Femur (tissue), 1 donor: ENCODE measurements at regions not wholly inside any gene's neighbourhood (a gene's known extent, or its start where the extent isn't known, plus 50 kb on each side); places are given as distances from the start of the nearest gene placed in this dataset.
"Not testable (repeated sequence)": the region's sequence is repeated elsewhere in the genome, so short reads cannot be mapped to it uniquely, and the experiment has no call there.

ENCODE experiments used
- DNase-seq: peaks from one replicate; pipeline ENCODE4 v3.0.0-alpha.2; 2017

GRCh38 chr14:27836386-27836785 lies 930.2 kb upstream of the FOXG1 start:
- DNase-seq: no peak

GRCh38 chr14:27845241-27845850 lies 921.2 kb upstream of the FOXG1 start:
- DNase-seq: no peak

- DNase-seq: no peak
Measured at GRCh38 chr14:27845902-27846301, 920.7 kb upstream of the FOXG1 start.

GRCh38 chr14:27847480-27847879 lies 919.1 kb upstream of the FOXG1 start:
- DNase-seq: not testable (repeated sequence)

- not testable (repeated sequence) for DNase-seq
Measured at GRCh38 chr14:27849193-27849592, 917.4 kb upstream of the FOXG1 start.

GRCh38 chr14:27862684-27863083 lies 903.9 kb upstream of the FOXG1 start:
- DNase-seq: no peak

- DNase-seq: no peak
Measured at GRCh38 chr14:27863166-27863565, 903.4 kb upstream of the FOXG1 start.

- no peak for DNase-seq
Measured at GRCh38 chr14:27881063-27881462, 885.5 kb upstream of the FOXG1 start.

- DNase-seq: no peak
Measured at GRCh38 chr14:27881646-27882045, 884.9 kb upstream of the FOXG1 start.

GRCh38 chr14:27886256-27886655 lies 880.3 kb upstream of the FOXG1 start:
- no peak for DNase-seq

- no peak for DNase-seq
Measured at GRCh38 chr14:27890259-27890658, 876.3 kb upstream of the FOXG1 start.

GRCh38 chr14:27908484-27908883 lies 858.1 kb upstream of the FOXG1 start:
- DNase-seq: not testable (repeated sequence)

- DNase-seq: no peak
Measured at GRCh38 chr14:27916326-27916725, 850.3 kb upstream of the FOXG1 start.

GRCh38 chr14:27917896-27918295 lies 848.7 kb upstream of the FOXG1 start:
- no peak for DNase-seq

GRCh38 chr14:27927519-27927918 lies 839.1 kb upstream of the FOXG1 start:
- no peak for DNase-seq

- DNase-seq: no peak
Measured at GRCh38 chr14:27929797-27930347, 836.7 kb upstream of the FOXG1 start.

GRCh38 chr14:27938392-27938791 lies 828.2 kb upstream of the FOXG1 start:
- DNase-seq: no peak

GRCh38 chr14:27945512-27945911 lies 821.1 kb upstream of the FOXG1 start:
- no peak for DNase-seq

- no peak for DNase-seq
Measured at GRCh38 chr14:27958757-27959156, 807.8 kb upstream of the FOXG1 start.

- no peak for DNase-seq
Measured at GRCh38 chr14:27995691-27996090, 770.9 kb upstream of the FOXG1 start.

GRCh38 chr14:28001002-28001401 lies 765.6 kb upstream of the FOXG1 start:
- no peak for DNase-seq

- no peak for DNase-seq
Measured at GRCh38 chr14:28012629-28013415, 753.8 kb upstream of the FOXG1 start.

GRCh38 chr14:28020112-28020511 lies 746.5 kb upstream of the FOXG1 start:
- DNase-seq: no peak

GRCh38 chr14:28023853-28024252 lies 742.7 kb upstream of the FOXG1 start:
- DNase-seq: no peak
